Endothelial cell of umbilical vein (primary cell): ENCODE measurements at regions not wholly inside any gene's neighbourhood (a gene's known extent, or its start where the extent isn't known, plus 50 kb on each side); places are given as distances from the start of the nearest gene placed in this dataset.

Source experiments
- EZH2 ChIP-seq: IDR thresholded peaks from 2 replicates; pipeline ENCODE4 v1.6.1; 2012; ENCODE audit warnings: borderline replicate concordance, low read depth, mild to moderate bottlenecking, moderate library complexity, low read length, inconsistent platforms; ENCODE audit not compliant: severe bottlenecking
- JUN ChIP-seq: IDR thresholded peaks from 2 replicates; pipeline ENCODE4 v1.6.1; 2011; ENCODE audit warnings: borderline replicate concordance, low read depth; ENCODE audit not compliant: insufficient read length, insufficient read depth
- POLR2A ChIP-seq: IDR thresholded peaks from 2 replicates; pipeline ENCODE4 v1.6.1; 2012; ENCODE audit warnings: low read depth, mild to moderate bottlenecking, control low read depth, low read length
- TF ChIP-seq, protein P1 (sequence below), 2 donors: IDR thresholded peaks; 1 replicate in 1 of 2; 2 replicates in 1 of 2; pipeline ENCODE4 v1.5.1; 2011; ENCODE audit warnings: low read length in 2 of 2, mild to moderate bottlenecking in 2 of 2, moderate library complexity in 2 of 2, control low read depth in 1 of 2, inconsistent platforms in 1 of 2, low read depth in 1 of 2; ENCODE audit not compliant: insufficient read depth in 1 of 2; ENCODE audit errors: extremely low read depth in 1 of 2

DNA sequence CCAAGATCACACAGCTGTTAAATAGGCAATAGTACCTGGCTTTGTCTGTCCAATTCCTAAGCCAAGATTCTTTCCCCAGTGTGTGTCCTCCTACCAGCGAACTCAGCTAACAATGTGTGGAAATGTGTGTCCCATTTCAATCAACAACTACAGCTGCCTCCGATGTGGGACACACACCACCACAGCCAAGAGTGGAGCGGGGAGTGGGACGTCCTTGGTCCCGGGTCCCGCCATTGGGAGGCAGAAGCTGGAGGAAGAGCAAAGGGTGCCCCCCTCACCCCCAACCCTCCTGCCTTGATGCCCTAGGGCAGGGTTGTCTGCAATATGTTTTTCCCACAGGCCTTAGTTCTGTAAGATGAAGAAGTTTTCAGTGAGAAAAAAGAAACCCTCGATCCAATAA lies 265.4 kb upstream of the RAB4A start:
- TF ChIP-seq, protein P1, sequence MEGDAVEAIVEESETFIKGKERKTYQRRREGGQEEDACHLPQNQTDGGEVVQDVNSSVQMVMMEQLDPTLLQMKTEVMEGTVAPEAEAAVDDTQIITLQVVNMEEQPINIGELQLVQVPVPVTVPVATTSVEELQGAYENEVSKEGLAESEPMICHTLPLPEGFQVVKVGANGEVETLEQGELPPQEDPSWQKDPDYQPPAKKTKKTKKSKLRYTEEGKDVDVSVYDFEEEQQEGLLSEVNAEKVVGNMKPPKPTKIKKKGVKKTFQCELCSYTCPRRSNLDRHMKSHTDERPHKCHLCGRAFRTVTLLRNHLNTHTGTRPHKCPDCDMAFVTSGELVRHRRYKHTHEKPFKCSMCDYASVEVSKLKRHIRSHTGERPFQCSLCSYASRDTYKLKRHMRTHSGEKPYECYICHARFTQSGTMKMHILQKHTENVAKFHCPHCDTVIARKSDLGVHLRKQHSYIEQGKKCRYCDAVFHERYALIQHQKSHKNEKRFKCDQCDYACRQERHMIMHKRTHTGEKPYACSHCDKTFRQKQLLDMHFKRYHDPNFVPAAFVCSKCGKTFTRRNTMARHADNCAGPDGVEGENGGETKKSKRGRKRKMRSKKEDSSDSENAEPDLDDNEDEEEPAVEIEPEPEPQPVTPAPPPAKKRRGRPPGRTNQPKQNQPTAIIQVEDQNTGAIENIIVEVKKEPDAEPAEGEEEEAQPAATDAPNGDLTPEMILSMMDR (IDR thresholded peaks at IDR 0.05; ENCODE audit: extremely low read depth in 1 of 2, insufficient read depth in 1 of 2, low read depth in 1 of 2, low read length in 2 of 2): no peak
- TF ChIP-seq JUN: no peak
- no peak for TF ChIP-seq POLR2A
- TF ChIP-seq EZH2: no peak
